Right lobe of liver (tissue), 4 donors: ENCODE measurements at regions not wholly inside any gene's neighbourhood (a gene's known extent, or its start where the extent isn't known, plus 50 kb on each side); places are given as distances from the start of the nearest gene placed in this dataset.

Experiments
- CTCF ChIP-seq, 4 donors: fragments of 200-600 bp in 3 of 4; fragments of 450-650 bp in 1 of 4; IDR thresholded peaks; one replicate each; pipeline versions ENCODE4 v1.5.1 to v1.8.0; 2016 to 2022; ENCODE audit warnings: antibody characterized with exemption in 4 of 4, mild to moderate bottlenecking in 2 of 4
- POLR2A ChIP-seq: fragments of 450-650 bp; IDR thresholded peaks from one replicate; pipeline ENCODE4 v1.6.1; 2017; ENCODE audit warnings: antibody characterized with exemption, mild to moderate bottlenecking
- donor health status: DM: no; HTN: no; CAD: no.
- donor health status: DM: no; HTN: no; CAD: no.
- donor health status: DM: no; HTN: yes; CAD: no.

- TF ChIP-seq CTCF (IDR thresholded peaks at IDR 0.05) (no peak), POLR2A (no peak)
Observed at GRCh38 chr1:185404291-185404690, 87.2 kb upstream of the IVNS1ABP start.
